B cell (primary cell): ENCODE measurements at regions not wholly inside any gene's neighbourhood (a gene's known extent, or its start where the extent isn't known, plus 50 kb on each side); places are given as distances from the start of the nearest gene placed in this dataset.

Source experiments
- ATAC-seq: fragments of 200-7000 bp; cut with Tn5 transposase; one replicate; pipeline ENCODE4 v1.10.0; 2021; ENCODE audit warnings: low read depth, mild to moderate bottlenecking, moderate number of reproducible peaks, moderate library complexity
- CTCF ChIA-PET: fragments of 350-600 bp; sonication (Branson Sonifier 250); formaldehyde crosslinking; loops from one replicate; lab custom pipeline; 2021; ENCODE audit warnings: antibody characterized with exemption, inconsistent platforms; lab: Charles Lee
- POLR2A ChIA-PET: fragments of 350-600 bp; sonication (Branson Sonifier 250); formaldehyde crosslinking; loops from one replicate; lab custom pipeline; 2021; ENCODE audit warnings: antibody characterized with exemption; lab: Charles Lee
- DNase-seq: peaks from one replicate; pipeline ENCODE4 v3.0.0; 2013
- H2AFZ ChIP-seq: 2 replicates; pipeline ENCODE4 v1.6.1; 2012; ENCODE audit warnings: mild to moderate bottlenecking, low read depth, low read length; ENCODE audit not compliant: insufficient read depth, poor library complexity, severe bottlenecking
- H3K27ac ChIP-seq, 2 donors: 1 replicate in 1 of 2; 2 replicates in 1 of 2; pipeline ENCODE4 v1.5.1; 2012 to 2013; ENCODE audit warnings: low read length in 2 of 2, mild to moderate bottlenecking in 2 of 2, moderate library complexity in 1 of 2
- H3K27me3 ChIP-seq, 4 experiments: fragments of 200-600 bp in 1 of 4; sonication (generic) in 1 of 4; replicated peaks in 1 of 4; 1 replicate in 2 of 4; 2 replicates in 2 of 4; pipeline versions ENCODE4 v1.6.1 to v1.7.0; 2013 to 2016; ENCODE audit warnings: low read length in 3 of 4, mild to moderate bottlenecking in 2 of 4, mixed read lengths in 1 of 4, moderate library complexity in 1 of 4; ENCODE audit not compliant: insufficient read depth in 4 of 4, control insufficient read depth in 3 of 4; ENCODE audit errors: control extremely low read depth in 1 of 4
- H3K36me3 ChIP-seq, 2 experiments: replicated peaks in 1 of 2; 1 replicate in 1 of 2; 2 replicates in 1 of 2; pipeline versions ENCODE4 v1.6.1 to v1.7.1; 2013; ENCODE audit warnings: low read length in 1 of 2; ENCODE audit not compliant: insufficient read depth in 2 of 2, control insufficient read depth in 1 of 2; ENCODE audit errors: control extremely low read depth in 1 of 2, extremely low read depth in 1 of 2
- H3K4me1 ChIP-seq, 2 donors: fragments of 200-600 bp in 1 of 2; sonication (generic) in 1 of 2; 1 replicate in 1 of 2; 2 replicates in 1 of 2; pipeline versions ENCODE4 v1.5.1 to v1.6.1; 2013 to 2017; ENCODE audit warnings: low read length in 2 of 2; ENCODE audit not compliant: control insufficient read depth in 2 of 2, insufficient read depth in 2 of 2
- H3K4me2 ChIP-seq: replicated peaks from 2 replicates; pipeline ENCODE3; 2012; ENCODE audit warnings: mild to moderate bottlenecking, low read depth, low read length; ENCODE audit not compliant: poor library complexity, severe bottlenecking
- H3K4me3 ChIP-seq, 5 experiments: fragments of 200-600 bp in 1 of 5; sonication (generic) in 1 of 5; 1 replicate in 3 of 5; 2 replicates in 2 of 5; pipeline versions ENCODE4 v1.5.1 to v1.7.0; 2011 to 2016; ENCODE audit warnings: low read length in 4 of 5, mild to moderate bottlenecking in 4 of 5, low read depth in 2 of 5, control low read depth in 1 of 5, moderate library complexity in 1 of 5; ENCODE audit not compliant: insufficient read depth in 1 of 5; ENCODE audit errors: control extremely low read depth in 1 of 5, extremely low read depth in 1 of 5
- H3K79me2 ChIP-seq: fragments of 200-600 bp; sonication (generic); one replicate; pipeline ENCODE4 v1.6.0; 2016; ENCODE audit warnings: low read length; ENCODE audit not compliant: control insufficient read depth, insufficient read depth
- H3K9ac ChIP-seq: fragments of 200-600 bp; sonication (generic); 2 replicates; pipeline ENCODE4 v1.6.1; 2017; ENCODE audit warnings: mild to moderate bottlenecking, low read length, moderate library complexity
- H3K9me3 ChIP-seq, 3 donors: one replicate each; pipeline versions ENCODE4 v1.6.1 to v1.7.1; 2013; ENCODE audit warnings: low read length in 2 of 3; ENCODE audit not compliant: control insufficient read depth in 2 of 3, insufficient read depth in 1 of 3; ENCODE audit errors: control extremely low read depth in 1 of 3
- H4K20me1 ChIP-seq: 2 replicates; pipeline ENCODE4 v1.6.0; 2012; ENCODE audit warnings: mild to moderate bottlenecking, low read length; ENCODE audit not compliant: insufficient read depth, control insufficient read depth, poor library complexity, severe bottlenecking
- H3K27ac Mint-ChIP-seq: one replicate; pipeline ENCODE4 v1.8.0; 2021; ENCODE audit warnings: mixed read lengths
- H3K27me3 Mint-ChIP-seq: one replicate; pipeline ENCODE4 v1.8.0; 2021; ENCODE audit warnings: mixed read lengths
- H3K4me1 Mint-ChIP-seq: one replicate; pipeline ENCODE4 v1.8.0; 2021; ENCODE audit warnings: mixed read lengths
- H3K4me3 Mint-ChIP-seq: one replicate; pipeline ENCODE4 v1.8.0; 2021; ENCODE audit warnings: mixed read lengths
- H3K9me3 Mint-ChIP-seq: one replicate; pipeline ENCODE4 v1.8.0; 2022; ENCODE audit warnings: mixed read lengths; ENCODE audit not compliant: insufficient read depth
- EZH2 ChIP-seq: IDR thresholded peaks from 2 replicates; pipeline ENCODE4 v1.6.1; 2012; ENCODE audit warnings: borderline replicate concordance, low read depth, mild to moderate bottlenecking, moderate library complexity, low read length; ENCODE audit not compliant: insufficient read depth, poor library complexity, severe bottlenecking
- WGBS: methylation state at CpG from one replicate; pipeline ENCODE4 v1.1.5; 2013; ENCODE audit warnings: missing lambda C conversion rate; ENCODE audit not compliant: insufficient coverage; 5-methylcytosine and 5-hydroxymethylcytosine counted together
- intact Hi-C: fragments of 100-400 bp; cut with micrococcal nuclease; formaldehyde crosslinking; loops from one replicate; pipeline ENCODE4 v1.10.0; 2022
- TF ChIP-seq, protein P1 (sequence below): fragments of 200-600 bp; IDR thresholded peaks from one replicate; pipeline ENCODE4 v1.8.0; 2022; ENCODE audit warnings: antibody characterized with exemption, mild to moderate bottlenecking

DNA sequence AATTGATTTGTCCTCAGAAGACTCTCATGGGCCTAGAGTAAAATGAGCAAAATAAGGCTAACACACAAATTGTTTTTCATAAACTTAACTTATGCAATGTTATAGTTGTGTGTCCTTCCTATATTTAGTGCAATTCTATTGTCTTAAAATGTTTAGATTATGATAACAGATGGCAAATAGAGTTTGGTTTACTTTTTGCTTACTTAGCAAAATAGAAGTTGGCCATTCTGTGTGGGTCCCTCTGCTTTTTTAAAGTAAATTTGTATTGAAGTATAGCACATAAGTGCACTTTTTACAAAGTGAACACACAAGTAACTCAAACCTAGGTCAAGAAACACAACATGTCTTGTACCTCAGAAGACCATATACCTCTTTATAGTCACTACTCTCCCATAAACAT, 150.6 kb upstream of the RARB start:
- no peak overlapping the region for H3K4me2 ChIP-seq
- intact Hi-C loops, result no loop called here
- Mint-ChIP-seq H3K27me3 (no peaks in the 10 kb centered on the region), H3K4me3 (no peak overlapping the region), H3K4me1 (no peaks in the 10 kb centered on the region), H3K9me3 (no peaks in the 10 kb centered on the region), H3K27ac (no peak overlapping the region)
- H3K4me3 ChIP-seq, result no peak overlapping the region
- no peak overlapping the region for H2AFZ ChIP-seq
- H3K36me3 ChIP-seq, result no peaks in the 10 kb centered on the region
- H3K9me3 ChIP-seq, result peaks cover 0 to 1% (median 0%) of the 10 kb centered on the region in 3 donors
- ChIA-PET POLR2A (no interaction called here), CTCF (no interaction called here)
- H3K9ac ChIP-seq, result no peak overlapping the region
- no peaks in the 10 kb centered on the region for H4K20me1 ChIP-seq
- no peak for TF ChIP-seq EZH2
- TF ChIP-seq, protein P1, sequence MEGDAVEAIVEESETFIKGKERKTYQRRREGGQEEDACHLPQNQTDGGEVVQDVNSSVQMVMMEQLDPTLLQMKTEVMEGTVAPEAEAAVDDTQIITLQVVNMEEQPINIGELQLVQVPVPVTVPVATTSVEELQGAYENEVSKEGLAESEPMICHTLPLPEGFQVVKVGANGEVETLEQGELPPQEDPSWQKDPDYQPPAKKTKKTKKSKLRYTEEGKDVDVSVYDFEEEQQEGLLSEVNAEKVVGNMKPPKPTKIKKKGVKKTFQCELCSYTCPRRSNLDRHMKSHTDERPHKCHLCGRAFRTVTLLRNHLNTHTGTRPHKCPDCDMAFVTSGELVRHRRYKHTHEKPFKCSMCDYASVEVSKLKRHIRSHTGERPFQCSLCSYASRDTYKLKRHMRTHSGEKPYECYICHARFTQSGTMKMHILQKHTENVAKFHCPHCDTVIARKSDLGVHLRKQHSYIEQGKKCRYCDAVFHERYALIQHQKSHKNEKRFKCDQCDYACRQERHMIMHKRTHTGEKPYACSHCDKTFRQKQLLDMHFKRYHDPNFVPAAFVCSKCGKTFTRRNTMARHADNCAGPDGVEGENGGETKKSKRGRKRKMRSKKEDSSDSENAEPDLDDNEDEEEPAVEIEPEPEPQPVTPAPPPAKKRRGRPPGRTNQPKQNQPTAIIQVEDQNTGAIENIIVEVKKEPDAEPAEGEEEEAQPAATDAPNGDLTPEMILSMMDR, result no peak
- no peak overlapping the region for H3K27ac ChIP-seq
- no peaks in the 10 kb centered on the region for H3K79me2 ChIP-seq
- no peaks in the 10 kb centered on the region for H3K4me1 ChIP-seq
- no peak for DNase-seq
- ATAC-seq, result no peak
- no peaks in the 10 kb centered on the region for H3K27me3 ChIP-seq

DNA sequence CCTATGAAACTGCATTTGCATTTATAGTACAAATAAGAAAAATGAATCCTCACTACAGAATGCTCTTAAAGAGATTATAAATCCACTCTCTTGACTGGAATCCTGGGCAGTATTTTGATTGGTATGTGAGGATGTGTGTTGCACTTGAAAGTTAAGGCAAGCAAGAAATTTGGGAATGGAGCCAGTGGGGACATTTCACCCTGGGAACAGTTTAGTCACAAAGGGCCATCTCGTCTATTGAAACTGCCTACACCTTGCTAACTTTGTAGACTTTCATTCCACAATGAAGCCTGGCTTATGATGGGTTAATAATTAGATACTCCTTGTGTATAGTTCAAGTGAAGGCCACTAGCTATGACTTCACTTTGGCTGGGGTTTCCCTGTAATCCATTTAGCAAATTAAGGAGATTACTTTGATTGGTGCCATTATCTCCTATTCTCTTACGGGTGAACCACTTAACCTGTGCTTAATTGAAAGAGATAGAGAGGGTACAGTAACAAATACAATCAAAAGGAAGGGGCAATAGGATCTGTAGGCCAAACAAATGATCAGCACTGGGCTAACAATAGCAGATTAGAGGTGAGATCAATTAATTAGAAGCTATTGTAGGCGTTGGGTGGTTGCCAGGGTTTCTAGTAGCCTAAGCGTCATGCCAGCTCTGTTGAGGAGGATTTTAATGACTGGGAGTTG, 146.9 kb upstream of the RARB start:
- no peak for DNase-seq
- Mint-ChIP-seq H3K9me3 (no peaks in the 10 kb centered on the region), H3K27ac (no peak overlapping the region), H3K27me3 (no peaks in the 10 kb centered on the region), H3K4me3 (no peak overlapping the region), H3K4me1 (no peaks in the 10 kb centered on the region)
- POLR2A ChIA-PET, result no interaction called here
- no peak overlapping the region for H3K4me2 ChIP-seq
- H2AFZ ChIP-seq, result no peak overlapping the region
- H3K27me3 ChIP-seq, result no peaks in the 10 kb centered on the region
- TF ChIP-seq EZH2, result no peak
- TF ChIP-seq, protein P1, result no peak
- H3K9me3 ChIP-seq, result no peaks in the 10 kb centered on the region
- no peak overlapping the region for H3K4me3 ChIP-seq
- CTCF ChIA-PET, result no interaction called here
- no peak overlapping the region for H3K9ac ChIP-seq
- H3K27ac ChIP-seq, result no peak overlapping the region
- no peak for ATAC-seq
- WGBS, result no CpG with 5 or more reads among the region's 4 CpGs
- no peaks in the 10 kb centered on the region for H4K20me1 ChIP-seq
- H3K36me3 ChIP-seq, result no peaks in the 10 kb centered on the region
- no peaks in the 10 kb centered on the region for H3K79me2 ChIP-seq
- H3K4me1 ChIP-seq, result no peaks in the 10 kb centered on the region
- intact Hi-C loops, result no loop called here
